SK-N-SH treated with all-trans-retinoic acid at 6 μM for 48 hours (cell line): ENCODE measurements at regions not wholly inside any gene's neighbourhood (a gene's known extent, or its start where the extent isn't known, plus 50 kb on each side); places are given as distances from the start of the nearest gene placed in this dataset.

Experiments
- ARNTL ChIP-seq: fragments of 450-650 bp; formaldehyde crosslinking; IDR thresholded peaks from 2 replicates; pipeline ENCODE4 v1.5.0; 2020; ENCODE audit warnings: low read depth, mild to moderate bottlenecking, moderate library complexity, borderline replicate concordance
- BACH2 ChIP-seq: fragments of 250-450 bp; sonication (Bioruptor Pico); IDR thresholded peaks from 2 replicates; pipeline ENCODE4 v1.9.0; 2021; ENCODE audit warnings: mild to moderate bottlenecking, borderline replicate concordance
- CREB5 ChIP-seq: fragments of 250-450 bp; sonication (Bioruptor Pico); IDR thresholded peaks from 2 replicates; pipeline ENCODE4 v1.5.1; 2020; ENCODE audit warnings: low read depth, mild to moderate bottlenecking, moderate library complexity
- ESRRG ChIP-seq: fragments of 250-450 bp; sonication (Bioruptor Pico); IDR thresholded peaks from 2 replicates; pipeline ENCODE4 v1.6.1; 2021; ENCODE audit warnings: mild to moderate bottlenecking
- GLIS3 ChIP-seq: fragments of 250-450 bp; sonication (Bioruptor Pico); IDR thresholded peaks from 2 replicates; pipeline ENCODE4 v1.5.0; 2020; ENCODE audit warnings: mild to moderate bottlenecking, moderate library complexity
- ISL1 ChIP-seq: fragments of 250-450 bp; sonication (Bioruptor Pico); IDR thresholded peaks from 2 replicates; pipeline ENCODE4 v2.1.2; 2022; ENCODE audit warnings: mild to moderate bottlenecking, moderate library complexity
- TSHZ2 ChIP-seq: fragments of 250-450 bp; sonication (Bioruptor Pico); IDR thresholded peaks from 2 replicates; pipeline ENCODE4 v1.5.0; 2020; ENCODE audit warnings: mild to moderate bottlenecking, moderate library complexity
- ZFP3 ChIP-seq: fragments of 250-450 bp; sonication (Bioruptor Pico); IDR thresholded peaks from 2 replicates; pipeline ENCODE4 v1.5.0; 2020; ENCODE audit warnings: mild to moderate bottlenecking, moderate library complexity
- ZFP30 ChIP-seq: fragments of 450-650 bp; formaldehyde crosslinking; IDR thresholded peaks from 2 replicates; pipeline ENCODE4 v1.5.0; 2022; ENCODE audit warnings: mild to moderate bottlenecking, moderate library complexity
- ZNF70 ChIP-seq: fragments of 450-650 bp; formaldehyde crosslinking; IDR thresholded peaks from 2 replicates; pipeline ENCODE4 v1.5.0; 2020; ENCODE audit warnings: mild to moderate bottlenecking, moderate library complexity

GRCh38 chr6:149142924-149143429 lies 174.5 kb upstream of the TAB2 start:
- no peak for TF ChIP-seq BACH2 (CRISPR knock-in tag)
- TF ChIP-seq ARNTL: no peak
- TF ChIP-seq ESRRG: no peak
- no peak for TF ChIP-seq GLIS3 (CRISPR knock-in tag)
- no peak for TF ChIP-seq ZNF70 (CRISPR knock-in tag)
- TF ChIP-seq CREB5 (CRISPR knock-in tag): no peak
- TF ChIP-seq ISL1 (CRISPR knock-in tag): no peak
- TF ChIP-seq ZFP30 (CRISPR knock-in tag): no peak
- TF ChIP-seq TSHZ2 (CRISPR knock-in tag): no peak
- no peak for TF ChIP-seq ZFP3 (CRISPR knock-in tag)
